ENCODE measurements at regions not wholly inside any gene's neighbourhood (a gene's known extent, or its start where the extent isn't known, plus 50 kb on each side); places are given as distances from the start of the nearest gene placed in this dataset.
"Not testable (repeated sequence)": the region's sequence is repeated elsewhere in the genome, so short reads cannot be mapped to it uniquely, and the experiment has no call there.

GRCh38 chr3:66642484-66642883, 141.7 kb upstream of the LRIG1 start:
- H3K4me3 ChIP-seq (ENCODE audit: low read depth, low read length): no peak overlapping the region
- no peak for TF ChIP-seq CTCF (IDR thresholded peaks at IDR 0.05; ENCODE audit: borderline replicate concordance, insufficient read depth, low read depth, low read length)

- TF ChIP-seq CTCF (IDR thresholded peaks at IDR 0.05; ENCODE audit: borderline replicate concordance, insufficient read depth, low read depth, low read length): no peak
- H3K4me3 ChIP-seq (ENCODE audit: low read depth, low read length): no peak overlapping the region
These were observed 143.7 kb upstream of the LRIG1 start for GRCh38 chr3:66644549-66644948.

- H3K4me3 ChIP-seq (ENCODE audit: low read depth, low read length): no peak overlapping the region
- TF ChIP-seq CTCF (IDR thresholded peaks at IDR 0.05; ENCODE audit: borderline replicate concordance, insufficient read depth, low read depth, low read length): no peak
These were observed 148.2 kb upstream of the LRIG1 start for GRCh38 chr3:66648975-66649374.

- not testable (repeated sequence) for H3K4me3 ChIP-seq (ENCODE audit: low read depth, low read length)
These were observed 150.7 kb upstream of the LRIG1 start for GRCh38 chr3:66651520-66651919.

GRCh38 chr3:66652100-66652499, 151.3 kb upstream of the LRIG1 start:
- H3K4me3 ChIP-seq (ENCODE audit: low read depth, low read length): not testable (repeated sequence)

- H3K4me3 ChIP-seq (ENCODE audit: low read depth, low read length): no peak overlapping the region
- TF ChIP-seq CTCF (IDR thresholded peaks at IDR 0.05; ENCODE audit: borderline replicate concordance, insufficient read depth, low read depth, low read length): no peak
These were observed 154.2 kb upstream of the LRIG1 start for GRCh38 chr3:66655044-66655443.

GRCh38 chr3:66655671-66656070, 154.8 kb upstream of the LRIG1 start:
- H3K4me3 ChIP-seq (ENCODE audit: low read depth, low read length): no peak overlapping the region
- no peak for TF ChIP-seq CTCF (IDR thresholded peaks at IDR 0.05; ENCODE audit: borderline replicate concordance, insufficient read depth, low read depth, low read length)

- H3K4me3 ChIP-seq (ENCODE audit: low read depth, low read length): no peak overlapping the region
- no peak for TF ChIP-seq CTCF (IDR thresholded peaks at IDR 0.05; ENCODE audit: borderline replicate concordance, insufficient read depth, low read depth, low read length)
These were observed 155.8 kb upstream of the LRIG1 start for GRCh38 chr3:66656609-66657008.

Data from GM12875 (cell line).